HG03025 (cell line): ENCODE measurements at regions not wholly inside any gene's neighbourhood (a gene's known extent, or its start where the extent isn't known, plus 50 kb on each side); places are given as distances from the start of the nearest gene placed in this dataset.
"Not testable (repeated sequence)": the region's sequence is repeated elsewhere in the genome, so short reads cannot be mapped to it uniquely, and the experiment has no call there.

ENCODE experiments used
- ATAC-seq: cut with Tn5 transposase; IDR thresholded peaks from one replicate; pipeline ENCODE4 v1.9.1; 2021; ENCODE audit warnings: mild to moderate bottlenecking, moderate library complexity; ENCODE audit not compliant: unreplicated experiment, low FRiP score

GRCh38 chr12:28023156-28023887 is 50.8 kb upstream of the PTHLH start:
- no peak for ATAC-seq

GRCh38 chr12:28024231-28024995 is 51.9 kb upstream of the PTHLH start:
- ATAC-seq: no peak

- no peak for ATAC-seq
Observed at GRCh38 chr12:28025821-28026505, 53.4 kb upstream of the PTHLH start.

- no peak for ATAC-seq
Observed at GRCh38 chr12:28026701-28027100, 54.2 kb upstream of the PTHLH start.

GRCh38 chr12:28027328-28027727 is 54.8 kb upstream of the PTHLH start:
- ATAC-seq: no peak

- ATAC-seq: no peak
Observed at GRCh38 chr12:28027947-28028724, 55.6 kb upstream of the PTHLH start.

- no peak for ATAC-seq
Observed at GRCh38 chr12:28032811-28033537, 60.4 kb upstream of the PTHLH start.

GRCh38 chr12:28033538-28033915 is 61.0 kb upstream of the PTHLH start:
- no peak for ATAC-seq

GRCh38 chr12:28034271-28034670 is 61.7 kb upstream of the PTHLH start:
- ATAC-seq: no peak

- no peak for ATAC-seq
Observed at GRCh38 chr12:28035500-28035899, 63.0 kb upstream of the PTHLH start.

GRCh38 chr12:28036940-28037339 is 64.4 kb upstream of the PTHLH start:
- ATAC-seq: no peak

GRCh38 chr12:28040246-28040645 is 67.7 kb upstream of the PTHLH start:
- no peak for ATAC-seq

GRCh38 chr12:28046600-28046999 is 74.1 kb upstream of the PTHLH start:
- not testable (repeated sequence) for ATAC-seq

GRCh38 chr12:28050606-28051005 is 78.1 kb upstream of the PTHLH start:
- ATAC-seq: no peak

- no peak for ATAC-seq
Observed at GRCh38 chr12:28051516-28052354, 79.2 kb upstream of the PTHLH start.

GRCh38 chr12:28053564-28053963 is 81.0 kb upstream of the PTHLH start:
- ATAC-seq: no peak

- ATAC-seq: no peak
Observed at GRCh38 chr12:28054583-28054982, 82.0 kb upstream of the PTHLH start.

GRCh38 chr12:28057856-28058615 is 85.5 kb upstream of the PTHLH start:
- no peak for ATAC-seq
